SK-N-SH (cell line): ENCODE measurements at regions not wholly inside any gene's neighbourhood (a gene's known extent, or its start where the extent isn't known, plus 50 kb on each side); places are given as distances from the start of the nearest gene placed in this dataset.

ENCODE experiments used
- MEF2A ChIP-seq: IDR thresholded peaks from 2 replicates; pipeline ENCODE4 v1.4.0; 2012; ENCODE audit warnings: low read depth, borderline replicate concordance
- MXI1 ChIP-seq: IDR thresholded peaks from 2 replicates; pipeline ENCODE4 v1.6.1; 2012; ENCODE audit warnings: mild to moderate bottlenecking, low read depth, low read length, improper control_type of control experiment
- RFX5 ChIP-seq: IDR thresholded peaks from 2 replicates; pipeline ENCODE4 v1.6.1; 2012; ENCODE audit warnings: mild to moderate bottlenecking, improper control_type of control experiment, low read length
- YY1 ChIP-seq: IDR thresholded peaks from 2 replicates; pipeline ENCODE4 v1.4.0; 2012; ENCODE audit warnings: low read depth, mild to moderate bottlenecking
- TF ChIP-seq, protein P1 (sequence below): fragments of 200-600 bp; sonication (generic); IDR thresholded peaks from 2 replicates; pipeline ENCODE4 v1.6.1; 2017; ENCODE audit warnings: antibody characterized with exemption, mild to moderate bottlenecking, moderate library complexity
- TF ChIP-seq, protein P2 (sequence below): IDR thresholded peaks from 2 replicates; pipeline ENCODE4 v1.4.0; 2012; ENCODE audit warnings: low read depth
- TF ChIP-seq, protein P3 (sequence below): IDR thresholded peaks from 2 replicates; pipeline ENCODE4; 2012
- TF ChIP-seq, protein P4 (sequence below): IDR thresholded peaks from 2 replicates; pipeline ENCODE4 v1.4.0; 2012; ENCODE audit warnings: low read depth, borderline replicate concordance

- TF ChIP-seq MEF2A (no peak), RFX5 (no peak), YY1 (no peak), MXI1 (no peak)
- TF ChIP-seq, protein P1, sequence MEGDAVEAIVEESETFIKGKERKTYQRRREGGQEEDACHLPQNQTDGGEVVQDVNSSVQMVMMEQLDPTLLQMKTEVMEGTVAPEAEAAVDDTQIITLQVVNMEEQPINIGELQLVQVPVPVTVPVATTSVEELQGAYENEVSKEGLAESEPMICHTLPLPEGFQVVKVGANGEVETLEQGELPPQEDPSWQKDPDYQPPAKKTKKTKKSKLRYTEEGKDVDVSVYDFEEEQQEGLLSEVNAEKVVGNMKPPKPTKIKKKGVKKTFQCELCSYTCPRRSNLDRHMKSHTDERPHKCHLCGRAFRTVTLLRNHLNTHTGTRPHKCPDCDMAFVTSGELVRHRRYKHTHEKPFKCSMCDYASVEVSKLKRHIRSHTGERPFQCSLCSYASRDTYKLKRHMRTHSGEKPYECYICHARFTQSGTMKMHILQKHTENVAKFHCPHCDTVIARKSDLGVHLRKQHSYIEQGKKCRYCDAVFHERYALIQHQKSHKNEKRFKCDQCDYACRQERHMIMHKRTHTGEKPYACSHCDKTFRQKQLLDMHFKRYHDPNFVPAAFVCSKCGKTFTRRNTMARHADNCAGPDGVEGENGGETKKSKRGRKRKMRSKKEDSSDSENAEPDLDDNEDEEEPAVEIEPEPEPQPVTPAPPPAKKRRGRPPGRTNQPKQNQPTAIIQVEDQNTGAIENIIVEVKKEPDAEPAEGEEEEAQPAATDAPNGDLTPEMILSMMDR = no peak
- TF ChIP-seq, protein P2, sequence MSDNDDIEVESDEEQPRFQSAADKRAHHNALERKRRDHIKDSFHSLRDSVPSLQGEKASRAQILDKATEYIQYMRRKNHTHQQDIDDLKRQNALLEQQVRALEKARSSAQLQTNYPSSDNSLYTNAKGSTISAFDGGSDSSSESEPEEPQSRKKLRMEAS = no peak
- TF ChIP-seq, protein P3, sequence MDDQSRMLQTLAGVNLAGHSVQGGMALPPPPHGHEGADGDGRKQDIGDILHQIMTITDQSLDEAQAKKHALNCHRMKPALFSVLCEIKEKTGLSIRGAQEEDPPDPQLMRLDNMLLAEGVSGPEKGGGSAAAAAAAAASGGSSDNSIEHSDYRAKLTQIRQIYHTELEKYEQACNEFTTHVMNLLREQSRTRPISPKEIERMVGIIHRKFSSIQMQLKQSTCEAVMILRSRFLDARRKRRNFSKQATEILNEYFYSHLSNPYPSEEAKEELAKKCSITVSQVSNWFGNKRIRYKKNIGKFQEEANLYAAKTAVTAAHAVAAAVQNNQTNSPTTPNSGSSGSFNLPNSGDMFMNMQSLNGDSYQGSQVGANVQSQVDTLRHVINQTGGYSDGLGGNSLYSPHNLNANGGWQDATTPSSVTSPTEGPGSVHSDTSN = no peak; the same call in 1 of the 2 replicates
- TF ChIP-seq, protein P4, sequence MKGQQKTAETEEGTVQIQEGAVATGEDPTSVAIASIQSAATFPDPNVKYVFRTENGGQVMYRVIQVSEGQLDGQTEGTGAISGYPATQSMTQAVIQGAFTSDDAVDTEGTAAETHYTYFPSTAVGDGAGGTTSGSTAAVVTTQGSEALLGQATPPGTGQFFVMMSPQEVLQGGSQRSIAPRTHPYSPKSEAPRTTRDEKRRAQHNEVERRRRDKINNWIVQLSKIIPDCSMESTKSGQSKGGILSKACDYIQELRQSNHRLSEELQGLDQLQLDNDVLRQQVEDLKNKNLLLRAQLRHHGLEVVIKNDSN = no peak
Measured at GRCh38 chr3:16801698-16802097, 83.1 kb upstream of the PLCL2 start.
